ENCODE measurements at regions not wholly inside any gene's neighbourhood (a gene's known extent, or its start where the extent isn't known, plus 50 kb on each side); places are given as distances from the start of the nearest gene placed in this dataset.

DNA sequence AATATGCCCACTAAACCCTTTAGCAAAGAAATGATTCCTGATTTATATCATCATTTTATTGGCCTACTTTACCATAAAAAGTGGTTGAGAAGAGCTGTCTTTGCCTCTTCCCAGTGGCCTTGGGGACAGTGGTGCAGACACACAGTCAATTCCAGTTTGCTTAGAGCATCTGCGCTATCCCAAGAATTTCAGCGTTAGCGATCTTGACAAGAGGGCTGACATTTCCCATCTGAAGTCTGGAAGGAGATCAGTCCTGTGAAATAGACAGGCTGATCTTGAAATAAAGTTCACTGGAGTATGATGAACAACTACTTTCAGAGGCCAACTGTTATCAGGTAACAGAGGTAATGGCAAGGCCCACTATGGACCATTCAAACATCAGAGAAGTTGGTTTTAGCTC is 475.3 kb upstream of the NRP1 start:
- Histone ChIP-seq H3K9me3 (ENCODE audit: control insufficient read depth, low read length) (no peaks in the 10 kb centered on the region), H3K36me3 (ENCODE audit: control insufficient read depth, insufficient read depth, low read length) (no peaks in the 10 kb centered on the region), H3K4me3 (ENCODE audit: insufficient read depth, low read depth, low read length) (no peak overlapping the region), H3K4me1 (ENCODE audit: control insufficient read depth, insufficient read depth, low read length) (peaks cover 18% of the 10 kb centered on the region), H3K27ac (ENCODE audit: insufficient read depth, low read depth, low read length, poor library complexity, severe bottlenecking) (no peak overlapping the region), H3K27me3 (ENCODE audit: control insufficient read depth, insufficient read depth, low read length, poor library complexity, severe bottlenecking) (no peaks in the 10 kb centered on the region)
- WGBS, 2 experiments = 98 to 100% methylated on average over 3 of the region's 3 CpGs

DNA sequence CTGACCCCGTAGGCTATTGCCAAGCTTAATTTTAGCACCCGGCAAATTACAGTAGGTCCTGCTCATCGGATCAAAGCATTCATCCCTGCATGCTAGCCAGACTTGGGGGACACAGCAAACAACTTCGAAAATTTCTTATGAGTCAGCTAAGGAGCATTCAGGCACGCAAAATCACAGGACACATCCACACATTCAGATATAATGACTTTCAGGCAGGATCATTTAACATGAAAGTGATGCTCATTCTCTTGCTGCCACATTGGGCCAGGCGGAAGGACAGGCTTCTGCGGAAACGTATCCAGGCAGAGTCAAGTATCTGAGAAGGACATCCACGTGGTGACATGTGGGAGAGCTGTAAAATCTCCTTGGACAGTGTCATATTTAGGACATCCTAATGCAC is 474.0 kb upstream of the NRP1 start:
- Histone ChIP-seq H3K4me1 (ENCODE audit: control insufficient read depth, insufficient read depth, low read length) (peaks cover 18% of the 10 kb centered on the region), H3K27me3 (ENCODE audit: control insufficient read depth, insufficient read depth, low read length, poor library complexity, severe bottlenecking) (no peaks in the 10 kb centered on the region), H3K36me3 (ENCODE audit: control insufficient read depth, insufficient read depth, low read length) (no peaks in the 10 kb centered on the region), H3K27ac (ENCODE audit: insufficient read depth, low read depth, low read length, poor library complexity, severe bottlenecking) (no peak overlapping the region), H3K9me3 (ENCODE audit: control insufficient read depth, low read length) (no peaks in the 10 kb centered on the region), H3K4me3 (ENCODE audit: insufficient read depth, low read depth, low read length) (no peak overlapping the region)
- WGBS, 2 experiments = 89 to 90% methylated on average over 9 of the region's 9 CpGs

DNA sequence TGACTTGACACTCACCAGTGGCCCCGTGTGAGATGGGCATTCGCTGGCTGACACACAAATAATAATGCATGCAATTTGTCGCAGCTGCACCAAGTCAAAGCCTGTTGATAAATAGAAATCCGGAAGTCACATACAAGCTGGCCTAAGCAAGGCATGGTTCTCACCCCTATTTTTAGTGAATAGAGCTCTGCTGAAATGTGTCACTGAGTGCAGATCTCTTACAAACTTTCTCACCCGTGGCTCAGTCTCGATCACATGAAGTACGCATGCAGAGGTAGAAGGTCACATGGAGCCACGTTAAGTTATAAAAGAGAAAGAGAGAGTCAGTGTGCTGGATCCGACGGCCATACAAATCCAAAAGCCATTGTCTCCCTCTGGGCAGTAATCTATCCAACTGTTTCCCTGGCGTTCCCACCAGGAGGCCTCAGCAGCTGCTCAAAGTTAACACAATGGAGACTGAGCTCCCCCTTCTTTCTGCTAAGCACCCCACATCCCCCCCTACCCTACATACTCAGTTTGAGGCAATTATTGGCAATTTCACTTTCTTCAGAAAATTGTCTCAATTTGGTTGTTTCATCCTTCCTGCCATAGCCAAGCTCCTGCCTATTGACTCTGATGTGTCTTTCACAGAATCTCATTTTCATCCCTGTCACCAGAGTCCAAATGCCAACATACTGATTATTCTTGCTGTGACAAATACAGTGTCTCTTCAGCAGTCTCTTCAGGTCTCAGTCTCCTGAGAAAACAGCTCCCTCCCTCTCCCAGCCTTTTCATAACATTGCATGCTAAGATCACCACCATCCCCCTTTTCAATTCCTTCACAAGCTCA is 473.3 kb upstream of the NRP1 start:
- no peak overlapping the region for H3K4me3 ChIP-seq (ENCODE audit: insufficient read depth, low read depth, low read length)
- H3K27me3 ChIP-seq (ENCODE audit: control insufficient read depth, insufficient read depth, low read length, poor library complexity, severe bottlenecking) = no peaks in the 10 kb centered on the region
- H3K36me3 ChIP-seq (ENCODE audit: control insufficient read depth, insufficient read depth, low read length) = no peaks in the 10 kb centered on the region
- H3K9me3 ChIP-seq (ENCODE audit: control insufficient read depth, low read length) = no peaks in the 10 kb centered on the region
- WGBS, 2 experiments = 51 to 54% methylated on average over 11 of the region's 11 CpGs
- no peak overlapping the region for H3K27ac ChIP-seq (ENCODE audit: insufficient read depth, low read depth, low read length, poor library complexity, severe bottlenecking)
- peaks cover 18% of the 10 kb centered on the region for H3K4me1 ChIP-seq (ENCODE audit: control insufficient read depth, insufficient read depth, low read length)

DNA sequence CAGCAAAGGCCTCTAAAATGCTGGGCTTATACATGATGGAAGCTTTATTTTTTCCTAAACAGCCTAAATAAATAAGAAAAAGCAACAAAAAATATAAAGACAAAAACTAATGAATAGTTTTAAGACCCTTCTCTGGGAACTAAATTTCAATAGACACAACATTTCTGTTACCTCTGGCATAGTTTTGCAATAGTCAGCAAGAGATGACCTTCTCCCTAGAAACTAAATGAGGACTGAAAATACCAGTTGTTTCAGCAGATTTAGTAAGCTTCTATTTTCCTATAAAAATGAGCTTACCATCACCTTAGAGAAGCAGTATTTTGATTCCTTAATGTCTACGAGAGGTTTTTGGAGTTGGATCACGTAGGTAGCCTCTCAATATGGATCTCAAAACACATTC is 471.4 kb upstream of the NRP1 start:
- no peak overlapping the region for H3K4me3 ChIP-seq (ENCODE audit: insufficient read depth, low read depth, low read length)
- H3K4me1 ChIP-seq (ENCODE audit: control insufficient read depth, insufficient read depth, low read length) = peaks cover 18% of the 10 kb centered on the region
- H3K9me3 ChIP-seq (ENCODE audit: control insufficient read depth, low read length) = no peaks in the 10 kb centered on the region
- no peaks in the 10 kb centered on the region for H3K27me3 ChIP-seq (ENCODE audit: control insufficient read depth, insufficient read depth, low read length, poor library complexity, severe bottlenecking)
- WGBS, 2 experiments = no CpG with 5 or more reads among the region's 2 CpGs
- H3K36me3 ChIP-seq (ENCODE audit: control insufficient read depth, insufficient read depth, low read length) = no peaks in the 10 kb centered on the region
- H3K27ac ChIP-seq (ENCODE audit: insufficient read depth, low read depth, low read length, poor library complexity, severe bottlenecking) = no peak overlapping the region

DNA sequence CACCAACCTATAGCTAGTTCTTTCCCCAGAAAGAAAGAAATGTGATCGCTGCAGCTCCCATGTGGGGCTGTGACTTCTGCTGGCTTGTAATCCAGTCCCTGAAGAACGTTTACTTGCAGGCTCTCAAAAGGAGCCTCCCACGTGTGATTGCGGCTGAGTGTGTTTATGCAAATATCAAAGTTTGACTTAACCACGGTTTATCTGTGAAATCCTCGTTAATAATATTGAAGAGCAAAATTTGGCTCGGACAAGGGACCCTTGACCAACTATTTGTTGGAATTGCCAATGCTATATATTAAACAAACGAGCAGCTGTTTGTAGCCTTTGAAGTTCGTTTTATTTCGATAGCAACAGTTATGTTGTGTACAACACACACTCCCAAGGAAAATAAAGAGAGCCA is 470.1 kb upstream of the NRP1 start:
- 89 to 92% methylated on average over 10 of the region's 10 CpGs for WGBS, 2 experiments
- Histone ChIP-seq H3K4me3 (ENCODE audit: insufficient read depth, low read depth, low read length) (no peak overlapping the region), H3K36me3 (ENCODE audit: control insufficient read depth, insufficient read depth, low read length) (no peaks in the 10 kb centered on the region), H3K4me1 (ENCODE audit: control insufficient read depth, insufficient read depth, low read length) (peaks cover 18% of the 10 kb centered on the region), H3K9me3 (ENCODE audit: control insufficient read depth, low read length) (no peaks in the 10 kb centered on the region), H3K27ac (ENCODE audit: insufficient read depth, low read depth, low read length, poor library complexity, severe bottlenecking) (no peak overlapping the region), H3K27me3 (ENCODE audit: control insufficient read depth, insufficient read depth, low read length, poor library complexity, severe bottlenecking) (no peaks in the 10 kb centered on the region)

DNA sequence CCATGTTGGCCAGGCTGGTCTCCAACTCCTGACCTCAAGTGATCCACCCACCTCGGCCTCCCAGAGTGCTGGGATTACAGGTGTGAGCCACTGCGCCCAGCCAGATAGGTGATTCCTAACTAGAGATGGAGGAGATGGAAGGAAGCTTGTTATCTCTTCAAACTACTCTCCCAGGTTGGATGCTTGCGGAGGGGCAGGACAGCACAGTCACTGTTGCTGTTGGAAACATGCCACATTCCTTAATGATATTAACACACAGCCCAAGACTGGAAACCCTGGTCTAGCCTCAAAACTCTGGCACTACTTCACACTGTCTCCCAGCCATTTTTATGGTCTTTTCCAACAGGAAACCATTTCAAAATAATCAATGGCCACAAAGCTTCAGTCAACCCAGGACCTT is 468.8 kb upstream of the NRP1 start:
- WGBS, 2 experiments = 97% methylated on average over 3 of the region's 3 CpGs
- Histone ChIP-seq H3K4me1 (ENCODE audit: control insufficient read depth, insufficient read depth, low read length) (peaks cover 14% of the 10 kb centered on the region), H3K4me3 (ENCODE audit: insufficient read depth, low read depth, low read length) (no peak overlapping the region), H3K27me3 (ENCODE audit: control insufficient read depth, insufficient read depth, low read length, poor library complexity, severe bottlenecking) (no peaks in the 10 kb centered on the region), H3K36me3 (ENCODE audit: control insufficient read depth, insufficient read depth, low read length) (no peaks in the 10 kb centered on the region), H3K9me3 (ENCODE audit: control insufficient read depth, low read length) (no peaks in the 10 kb centered on the region), H3K27ac (ENCODE audit: insufficient read depth, low read depth, low read length, poor library complexity, severe bottlenecking) (no peak overlapping the region)

DNA sequence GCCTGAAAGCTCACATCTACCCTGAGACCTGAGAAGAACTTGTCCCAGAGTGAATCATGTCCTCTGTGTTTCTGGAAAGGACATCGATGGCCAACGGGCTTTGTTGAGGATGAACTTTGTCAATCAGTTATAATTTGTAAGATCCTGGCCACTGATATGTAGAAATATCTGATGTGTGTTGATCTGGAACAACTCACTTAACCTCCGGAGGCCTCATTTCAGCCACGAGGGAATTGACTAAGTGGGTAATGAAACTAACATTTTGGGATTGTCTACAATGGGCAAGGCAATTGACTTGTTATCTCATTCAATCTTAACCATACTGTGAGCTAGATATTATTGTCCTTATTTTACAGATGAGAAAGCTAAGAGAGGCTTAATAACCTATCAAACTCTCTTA is 468.1 kb upstream of the NRP1 start:
- 93 to 96% methylated on average over 4 of the region's 4 CpGs for WGBS, 2 experiments
- no peaks in the 10 kb centered on the region for H3K27me3 ChIP-seq (ENCODE audit: control insufficient read depth, insufficient read depth, low read length, poor library complexity, severe bottlenecking)
- H3K27ac ChIP-seq (ENCODE audit: insufficient read depth, low read depth, low read length, poor library complexity, severe bottlenecking) = no peak overlapping the region
- no peaks in the 10 kb centered on the region for H3K36me3 ChIP-seq (ENCODE audit: control insufficient read depth, insufficient read depth, low read length)
- no peaks in the 10 kb centered on the region for H3K9me3 ChIP-seq (ENCODE audit: control insufficient read depth, low read length)
- H3K4me1 ChIP-seq (ENCODE audit: control insufficient read depth, insufficient read depth, low read length) = peaks cover 7% of the 10 kb centered on the region
- no peak overlapping the region for H3K4me3 ChIP-seq (ENCODE audit: insufficient read depth, low read depth, low read length)

DNA sequence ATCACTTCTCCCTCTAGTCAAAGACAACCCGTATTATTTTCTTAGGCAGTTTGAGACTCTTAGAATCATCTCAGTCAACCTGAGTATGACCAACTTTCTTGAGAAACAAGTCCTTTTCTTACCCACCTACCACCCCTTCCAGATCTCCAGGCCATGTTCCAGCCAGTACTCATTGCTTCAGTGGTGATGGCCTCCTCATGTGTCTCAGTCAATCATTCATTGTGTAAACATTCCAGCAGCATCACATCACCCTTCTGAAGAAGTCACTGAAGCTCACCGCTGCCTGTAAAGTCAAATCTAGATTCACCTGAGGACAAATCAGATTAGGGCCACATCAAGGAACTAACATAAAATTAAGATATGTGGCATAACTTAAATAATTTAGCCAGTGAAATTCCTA is 467.2 kb upstream of the NRP1 start:
- 90 to 94% methylated on average over 2 of the region's 2 CpGs for WGBS, 2 experiments
- Histone ChIP-seq H3K27me3 (ENCODE audit: control insufficient read depth, insufficient read depth, low read length, poor library complexity, severe bottlenecking) (no peaks in the 10 kb centered on the region), H3K27ac (ENCODE audit: insufficient read depth, low read depth, low read length, poor library complexity, severe bottlenecking) (no peak overlapping the region), H3K4me3 (ENCODE audit: insufficient read depth, low read depth, low read length) (no peak overlapping the region), H3K9me3 (ENCODE audit: control insufficient read depth, low read length) (no peaks in the 10 kb centered on the region), H3K4me1 (ENCODE audit: control insufficient read depth, insufficient read depth, low read length) (no peaks in the 10 kb centered on the region), H3K36me3 (ENCODE audit: control insufficient read depth, insufficient read depth, low read length) (no peaks in the 10 kb centered on the region)

DNA sequence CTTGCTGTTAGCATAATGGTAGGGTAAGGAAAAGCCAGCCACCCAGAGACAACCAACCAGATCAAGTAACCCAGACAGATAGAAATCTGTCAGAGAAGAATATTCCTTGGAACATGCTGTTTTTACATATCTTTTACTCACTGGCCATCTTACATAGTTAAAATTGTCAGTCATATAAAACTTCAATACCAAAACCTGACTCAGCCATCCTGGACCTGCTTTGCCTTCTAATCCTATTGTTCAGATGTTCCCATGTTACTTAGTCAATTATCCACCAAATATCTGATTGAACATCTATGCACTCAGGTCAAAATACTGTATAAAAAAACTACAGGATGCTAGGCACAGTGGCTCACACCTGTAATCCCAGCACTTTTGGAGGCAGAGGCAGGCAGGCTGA is 466.5 kb upstream of the NRP1 start:
- Histone ChIP-seq H3K27me3 (ENCODE audit: control insufficient read depth, insufficient read depth, low read length, poor library complexity, severe bottlenecking) (no peaks in the 10 kb centered on the region), H3K4me1 (ENCODE audit: control insufficient read depth, insufficient read depth, low read length) (no peaks in the 10 kb centered on the region), H3K4me3 (ENCODE audit: insufficient read depth, low read depth, low read length) (no peak overlapping the region), H3K36me3 (ENCODE audit: control insufficient read depth, insufficient read depth, low read length) (no peaks in the 10 kb centered on the region), H3K27ac (ENCODE audit: insufficient read depth, low read depth, low read length, poor library complexity, severe bottlenecking) (no peak overlapping the region), H3K9me3 (ENCODE audit: control insufficient read depth, low read length) (no peaks in the 10 kb centered on the region)

DNA sequence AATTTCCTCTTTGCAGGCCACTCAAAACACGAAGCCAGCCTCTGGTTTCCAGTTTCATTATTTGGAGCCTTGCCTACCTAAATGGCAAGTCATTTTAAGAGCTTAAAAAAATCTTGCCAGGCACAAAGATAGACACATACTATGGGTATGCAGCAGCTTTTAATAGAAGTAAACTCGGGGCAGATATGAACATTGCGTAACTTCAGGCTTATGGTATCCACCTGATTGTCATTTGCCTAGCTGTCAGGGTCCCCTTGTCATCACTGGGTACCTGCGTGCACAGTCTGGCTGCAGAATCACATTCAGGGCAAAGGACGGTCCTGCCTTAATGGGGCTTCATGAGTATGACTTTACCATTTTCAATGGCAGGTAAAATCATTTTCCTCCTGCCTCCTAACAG is 466.1 kb upstream of the NRP1 start:
- H3K4me3 ChIP-seq (ENCODE audit: insufficient read depth, low read depth, low read length) = no peak overlapping the region
- H3K27me3 ChIP-seq (ENCODE audit: control insufficient read depth, insufficient read depth, low read length, poor library complexity, severe bottlenecking) = no peaks in the 10 kb centered on the region
- H3K9me3 ChIP-seq (ENCODE audit: control insufficient read depth, low read length) = no peaks in the 10 kb centered on the region
- H3K36me3 ChIP-seq (ENCODE audit: control insufficient read depth, insufficient read depth, low read length) = no peaks in the 10 kb centered on the region
- H3K27ac ChIP-seq (ENCODE audit: insufficient read depth, low read depth, low read length, poor library complexity, severe bottlenecking) = no peak overlapping the region
- H3K4me1 ChIP-seq (ENCODE audit: control insufficient read depth, insufficient read depth, low read length) = no peaks in the 10 kb centered on the region
- WGBS, 2 experiments = 94 to 95% methylated on average over 5 of the region's 5 CpGs

DNA sequence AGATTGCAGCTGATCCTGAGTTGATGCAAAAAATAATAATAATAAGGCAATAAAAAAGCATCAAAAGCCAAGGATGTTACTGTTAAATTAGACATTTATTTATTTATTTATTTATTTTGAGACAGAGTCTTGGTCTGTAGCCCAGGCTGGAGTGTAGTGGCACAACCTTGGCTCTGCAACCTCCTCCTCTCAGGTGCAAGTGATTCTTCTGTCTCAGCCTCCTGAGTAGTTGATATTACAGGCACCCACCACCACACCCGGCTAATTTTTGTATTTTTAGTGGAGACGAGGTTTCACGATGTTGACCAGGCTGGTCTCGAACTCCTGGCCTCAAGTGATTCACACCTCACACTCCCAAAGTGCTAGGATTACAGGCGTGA is 465.5 kb upstream of the NRP1 start:
- no peaks in the 10 kb centered on the region for H3K4me1 ChIP-seq (ENCODE audit: control insufficient read depth, insufficient read depth, low read length)
- WGBS, 2 experiments = 90 to 95% methylated on average over 5 of the region's 5 CpGs
- no peak overlapping the region for H3K27ac ChIP-seq (ENCODE audit: insufficient read depth, low read depth, low read length, poor library complexity, severe bottlenecking)
- H3K9me3 ChIP-seq (ENCODE audit: control insufficient read depth, low read length) = no peaks in the 10 kb centered on the region
- H3K4me3 ChIP-seq (ENCODE audit: insufficient read depth, low read depth, low read length) = no peak overlapping the region
- H3K36me3 ChIP-seq (ENCODE audit: control insufficient read depth, insufficient read depth, low read length) = no peaks in the 10 kb centered on the region
- no peaks in the 10 kb centered on the region for H3K27me3 ChIP-seq (ENCODE audit: control insufficient read depth, insufficient read depth, low read length, poor library complexity, severe bottlenecking)

Data from ectodermal cell (in vitro differentiated cells).